ENCODE measurements at regions not wholly inside any gene's neighbourhood (a gene's known extent, or its start where the extent isn't known, plus 50 kb on each side); places are given as distances from the start of the nearest gene placed in this dataset.

GRCh38 chr21:35139382-35139715 is 90.2 kb upstream of the RUNX1 start:
- no peak for TF ChIP-seq CTCF (IDR thresholded peaks at IDR 0.05 in 8 of 11, conservative IDR thresholded peaks at IDR 0.05 in 3 of 11)
- no peak for TF ChIP-seq POLR2A (IDR thresholded peaks at IDR 0.05)

All from spleen (tissue), 7 donors.